HL-60 (cell line): ENCODE measurements at regions not wholly inside any gene's neighbourhood (a gene's known extent, or its start where the extent isn't known, plus 50 kb on each side); places are given as distances from the start of the nearest gene placed in this dataset.

Experiments
- DNase-seq, 2 experiments: peaks; one replicate each; pipeline ENCODE4 v3.0.0-alpha.2; 2010 to 2020; ENCODE audit warnings: low read depth in 1 of 2, low spot score in 1 of 2
- H3K27ac ChIP-seq: fragments of 250-450 bp; sonication (Bioruptor Pico); replicated peaks from 2 replicates; pipeline ENCODE4 v1.5.1; 2020; ENCODE audit warnings: mild to moderate bottlenecking, moderate library complexity
- H3K27me3 ChIP-seq: fragments of 250-450 bp; sonication (Bioruptor Pico); 2 replicates; pipeline ENCODE4 v1.5.1; 2021; ENCODE audit warnings: mild to moderate bottlenecking, moderate library complexity; ENCODE audit not compliant: insufficient read depth, poor library complexity, severe bottlenecking
- H3K4me3 ChIP-seq: replicated peaks from 2 replicates; pipeline ENCODE4 v1.5.1; 2011; ENCODE audit warnings: mild to moderate bottlenecking, control low read depth, low read length; ENCODE audit not compliant: insufficient read depth
- GABPA ChIP-seq: IDR thresholded peaks from 2 replicates; pipeline ENCODE4 v1.6.1; 2012; ENCODE audit warnings: low read depth
- POLR2AphosphoS5 ChIP-seq: IDR thresholded peaks from 2 replicates; pipeline ENCODE4 v1.6.1; 2012; ENCODE audit warnings: low read depth
- SPI1 ChIP-seq: IDR thresholded peaks from 2 replicates; pipeline ENCODE4 v1.6.1; 2012; ENCODE audit warnings: low read depth, mild to moderate bottlenecking, borderline replicate concordance
- TF ChIP-seq, protein P1 (sequence below): IDR thresholded peaks from 2 replicates; pipeline ENCODE4 v1.6.1; 2012; ENCODE audit warnings: low read depth; ENCODE audit not compliant: insufficient replicate concordance
- TF ChIP-seq, protein P2 (sequence below): IDR thresholded peaks from one replicate; pipeline ENCODE4 v1.5.1; 2011; ENCODE audit warnings: low read length, control low read depth, inconsistent platforms; ENCODE audit not compliant: insufficient read depth

DNA sequence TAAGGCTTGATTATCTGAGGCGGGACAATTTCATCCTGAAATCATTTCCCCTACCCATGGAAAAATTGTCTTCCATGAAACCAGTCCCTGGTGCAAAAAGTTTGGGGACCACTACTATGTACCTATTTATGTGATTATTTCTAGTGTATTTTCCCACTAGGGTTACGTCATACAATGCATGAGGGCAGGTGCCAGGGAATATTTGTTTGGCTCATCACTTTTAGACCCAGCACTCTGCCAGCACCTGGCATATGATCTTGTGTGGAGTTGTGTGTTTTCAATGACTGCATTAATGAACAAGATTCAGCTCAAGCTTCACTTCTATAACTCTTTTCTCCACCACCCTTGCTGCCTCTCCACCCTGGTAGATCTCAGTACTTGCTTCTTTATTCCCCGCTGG, 73.3 kb upstream of the TNKS2 start:
- Histone ChIP-seq H3K27me3 (no peaks in the 10 kb centered on the region), H3K4me3 (no peak overlapping the region), H3K27ac (no peak overlapping the region)
- TF ChIP-seq, protein P1, sequence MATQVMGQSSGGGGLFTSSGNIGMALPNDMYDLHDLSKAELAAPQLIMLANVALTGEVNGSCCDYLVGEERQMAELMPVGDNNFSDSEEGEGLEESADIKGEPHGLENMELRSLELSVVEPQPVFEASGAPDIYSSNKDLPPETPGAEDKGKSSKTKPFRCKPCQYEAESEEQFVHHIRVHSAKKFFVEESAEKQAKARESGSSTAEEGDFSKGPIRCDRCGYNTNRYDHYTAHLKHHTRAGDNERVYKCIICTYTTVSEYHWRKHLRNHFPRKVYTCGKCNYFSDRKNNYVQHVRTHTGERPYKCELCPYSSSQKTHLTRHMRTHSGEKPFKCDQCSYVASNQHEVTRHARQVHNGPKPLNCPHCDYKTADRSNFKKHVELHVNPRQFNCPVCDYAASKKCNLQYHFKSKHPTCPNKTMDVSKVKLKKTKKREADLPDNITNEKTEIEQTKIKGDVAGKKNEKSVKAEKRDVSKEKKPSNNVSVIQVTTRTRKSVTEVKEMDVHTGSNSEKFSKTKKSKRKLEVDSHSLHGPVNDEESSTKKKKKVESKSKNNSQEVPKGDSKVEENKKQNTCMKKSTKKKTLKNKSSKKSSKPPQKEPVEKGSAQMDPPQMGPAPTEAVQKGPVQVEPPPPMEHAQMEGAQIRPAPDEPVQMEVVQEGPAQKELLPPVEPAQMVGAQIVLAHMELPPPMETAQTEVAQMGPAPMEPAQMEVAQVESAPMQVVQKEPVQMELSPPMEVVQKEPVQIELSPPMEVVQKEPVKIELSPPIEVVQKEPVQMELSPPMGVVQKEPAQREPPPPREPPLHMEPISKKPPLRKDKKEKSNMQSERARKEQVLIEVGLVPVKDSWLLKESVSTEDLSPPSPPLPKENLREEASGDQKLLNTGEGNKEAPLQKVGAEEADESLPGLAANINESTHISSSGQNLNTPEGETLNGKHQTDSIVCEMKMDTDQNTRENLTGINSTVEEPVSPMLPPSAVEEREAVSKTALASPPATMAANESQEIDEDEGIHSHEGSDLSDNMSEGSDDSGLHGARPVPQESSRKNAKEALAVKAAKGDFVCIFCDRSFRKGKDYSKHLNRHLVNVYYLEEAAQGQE = no peak
- no peak for DNase-seq

DNA sequence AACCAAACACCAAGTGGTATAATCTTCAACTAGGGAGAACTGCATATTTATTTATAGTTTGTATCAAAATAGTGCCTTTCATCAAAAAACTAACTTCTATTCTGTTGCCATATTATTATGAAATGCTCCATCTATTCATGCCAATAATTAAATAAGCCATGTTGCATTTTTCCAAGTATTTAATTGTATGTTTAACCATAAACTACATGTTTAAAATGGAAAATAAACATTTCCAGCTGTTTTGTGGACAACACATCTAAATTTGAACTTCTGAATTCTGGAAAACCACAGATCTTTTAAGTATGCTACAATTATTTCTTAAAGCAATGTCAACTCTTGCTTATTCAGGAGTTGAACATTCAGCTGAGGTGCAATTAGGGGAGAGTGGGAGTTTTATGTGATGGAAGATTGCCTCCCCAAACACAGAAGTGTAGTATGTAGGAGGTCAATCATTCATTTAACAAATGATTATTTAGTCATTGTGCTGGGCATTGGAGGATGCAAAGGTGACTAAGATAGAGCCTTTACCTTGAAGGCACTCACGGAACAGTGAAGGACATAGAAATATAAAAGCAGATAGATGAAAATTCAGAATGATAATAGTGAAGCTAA, 80.7 kb upstream of the PPP1R3C start:
- Histone ChIP-seq H3K4me3 (no peak overlapping the region), H3K27ac (no peak overlapping the region), H3K27me3 (peaks cover 11% of the 10 kb centered on the region)
- TF ChIP-seq SPI1 = no peak
- TF ChIP-seq POLR2AphosphoS5 = no peak
- TF ChIP-seq, protein P2, sequence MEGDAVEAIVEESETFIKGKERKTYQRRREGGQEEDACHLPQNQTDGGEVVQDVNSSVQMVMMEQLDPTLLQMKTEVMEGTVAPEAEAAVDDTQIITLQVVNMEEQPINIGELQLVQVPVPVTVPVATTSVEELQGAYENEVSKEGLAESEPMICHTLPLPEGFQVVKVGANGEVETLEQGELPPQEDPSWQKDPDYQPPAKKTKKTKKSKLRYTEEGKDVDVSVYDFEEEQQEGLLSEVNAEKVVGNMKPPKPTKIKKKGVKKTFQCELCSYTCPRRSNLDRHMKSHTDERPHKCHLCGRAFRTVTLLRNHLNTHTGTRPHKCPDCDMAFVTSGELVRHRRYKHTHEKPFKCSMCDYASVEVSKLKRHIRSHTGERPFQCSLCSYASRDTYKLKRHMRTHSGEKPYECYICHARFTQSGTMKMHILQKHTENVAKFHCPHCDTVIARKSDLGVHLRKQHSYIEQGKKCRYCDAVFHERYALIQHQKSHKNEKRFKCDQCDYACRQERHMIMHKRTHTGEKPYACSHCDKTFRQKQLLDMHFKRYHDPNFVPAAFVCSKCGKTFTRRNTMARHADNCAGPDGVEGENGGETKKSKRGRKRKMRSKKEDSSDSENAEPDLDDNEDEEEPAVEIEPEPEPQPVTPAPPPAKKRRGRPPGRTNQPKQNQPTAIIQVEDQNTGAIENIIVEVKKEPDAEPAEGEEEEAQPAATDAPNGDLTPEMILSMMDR = no peak
- no peak for TF ChIP-seq GABPA
- TF ChIP-seq, protein P1 = no peak
- DNase-seq = no peak

DNA sequence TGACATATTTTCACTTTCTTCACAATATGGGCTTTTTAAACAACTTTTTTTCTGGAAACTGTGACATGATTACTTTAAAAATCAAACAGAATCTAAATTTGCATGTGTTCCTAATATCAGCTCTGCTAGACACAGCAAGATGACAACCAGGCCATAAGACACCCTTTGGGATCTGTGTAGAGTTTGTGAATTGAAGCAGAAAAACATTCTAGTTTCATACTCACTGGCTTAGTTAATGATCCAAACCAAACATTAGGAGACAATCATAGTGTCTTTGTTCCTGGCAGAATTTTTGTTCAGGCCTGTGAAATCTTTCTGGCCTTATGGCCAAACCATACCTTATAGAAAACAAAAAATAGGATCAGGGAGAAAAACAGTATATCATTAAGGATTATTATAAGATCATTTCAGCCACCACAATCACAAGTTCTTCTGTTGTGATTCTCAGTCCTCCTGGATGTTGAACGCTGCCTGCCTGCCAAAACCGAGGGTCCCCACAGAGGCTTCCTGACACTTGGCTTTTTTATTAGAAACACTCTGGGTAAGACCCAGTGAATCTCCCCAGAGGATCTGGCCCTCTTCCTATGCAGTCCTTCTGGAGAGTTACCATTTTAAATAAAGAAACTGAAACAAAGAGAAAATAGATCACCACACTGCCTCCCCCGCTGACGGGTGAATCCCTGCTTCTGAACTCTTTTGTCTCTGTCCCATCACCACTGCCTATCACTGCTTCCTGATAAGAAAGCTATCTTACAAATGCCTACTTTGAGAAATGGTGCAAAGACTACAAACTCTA, 79.2 kb upstream of the PPP1R3C start:
- Histone ChIP-seq H3K4me3 (no peak overlapping the region), H3K27me3 (peaks cover 13% of the 10 kb centered on the region), H3K27ac (no peak overlapping the region)
- TF ChIP-seq GABPA (no peak), SPI1 (no peak), POLR2AphosphoS5 (no peak)
- TF ChIP-seq, protein P2 = no peak
- TF ChIP-seq, protein P1 = no peak
- DNase-seq = no peak
